ENCODE measurements at regions not wholly inside any gene's neighbourhood (a gene's known extent, or its start where the extent isn't known, plus 50 kb on each side); places are given as distances from the start of the nearest gene placed in this dataset.

- TF ChIP-seq FOXP2 (optimal IDR thresholded peaks at IDR 0.05; ENCODE audit: borderline replicate concordance, extremely low read depth, extremely low read length, insufficient read depth) (no peak), POLR2AphosphoS5 (IDR thresholded peaks at IDR 0.05; ENCODE audit: low read depth, low read length) (no peak), TAF1 (IDR thresholded peaks at IDR 0.05; ENCODE audit: borderline replicate concordance, insufficient read depth, low read length) (no peak), SIN3A (IDR thresholded peaks at IDR 0.05; ENCODE audit: borderline replicate concordance, insufficient read depth, low read length) (no peak), REST (IDR thresholded peaks at IDR 0.05; ENCODE audit: insufficient read depth in 1 of 2, low read depth in 2 of 2, low read length in 2 of 2) (no peak)
Measured at GRCh38 chr13:58908019-58908679, 1255.6 kb downstream of the DIAPH3 start.

GRCh38 chr13:58919551-58919950 is 1244.2 kb downstream of the DIAPH3 start:
- TF ChIP-seq REST (IDR thresholded peaks at IDR 0.05; ENCODE audit: insufficient read depth in 1 of 2, low read depth in 2 of 2, low read length in 2 of 2) (no peak), SIN3A (IDR thresholded peaks at IDR 0.05; ENCODE audit: borderline replicate concordance, insufficient read depth, low read length) (no peak), TAF1 (IDR thresholded peaks at IDR 0.05; ENCODE audit: borderline replicate concordance, insufficient read depth, low read length) (no peak), POLR2AphosphoS5 (IDR thresholded peaks at IDR 0.05; ENCODE audit: low read depth, low read length) (no peak), FOXP2 (optimal IDR thresholded peaks at IDR 0.05; ENCODE audit: borderline replicate concordance, extremely low read depth, extremely low read length, insufficient read depth) (no peak)

GRCh38 chr13:58921129-58921528 is 1242.6 kb downstream of the DIAPH3 start:
- TF ChIP-seq REST (IDR thresholded peaks at IDR 0.05; ENCODE audit: insufficient read depth in 1 of 2, low read depth in 2 of 2, low read length in 2 of 2) (no peak), TAF1 (IDR thresholded peaks at IDR 0.05; ENCODE audit: borderline replicate concordance, insufficient read depth, low read length) (no peak), FOXP2 (optimal IDR thresholded peaks at IDR 0.05; ENCODE audit: borderline replicate concordance, extremely low read depth, extremely low read length, insufficient read depth) (no peak), SIN3A (IDR thresholded peaks at IDR 0.05; ENCODE audit: borderline replicate concordance, insufficient read depth, low read length) (no peak), POLR2AphosphoS5 (IDR thresholded peaks at IDR 0.05; ENCODE audit: low read depth, low read length) (no peak)

- no peak for TF ChIP-seq REST (IDR thresholded peaks at IDR 0.05; ENCODE audit: insufficient read depth in 1 of 2, low read depth in 2 of 2, low read length in 2 of 2)
- no peak for TF ChIP-seq SIN3A (IDR thresholded peaks at IDR 0.05; ENCODE audit: borderline replicate concordance, insufficient read depth, low read length)
Measured at GRCh38 chr13:58926858-58927257, 1236.9 kb downstream of the DIAPH3 start.

GRCh38 chr13:58933475-58933874 is 1230.3 kb downstream of the DIAPH3 start:
- no peak for TF ChIP-seq TAF1 (IDR thresholded peaks at IDR 0.05; ENCODE audit: borderline replicate concordance, insufficient read depth, low read length)
